HG03066 (cell line): ENCODE measurements at regions not wholly inside any gene's neighbourhood (a gene's known extent, or its start where the extent isn't known, plus 50 kb on each side); places are given as distances from the start of the nearest gene placed in this dataset.

ENCODE experiments used
- ATAC-seq: cut with Tn5 transposase; IDR thresholded peaks from one replicate; pipeline ENCODE4 v1.9.1; 2021; ENCODE audit warnings: low read depth; ENCODE audit not compliant: unreplicated experiment

DNA sequence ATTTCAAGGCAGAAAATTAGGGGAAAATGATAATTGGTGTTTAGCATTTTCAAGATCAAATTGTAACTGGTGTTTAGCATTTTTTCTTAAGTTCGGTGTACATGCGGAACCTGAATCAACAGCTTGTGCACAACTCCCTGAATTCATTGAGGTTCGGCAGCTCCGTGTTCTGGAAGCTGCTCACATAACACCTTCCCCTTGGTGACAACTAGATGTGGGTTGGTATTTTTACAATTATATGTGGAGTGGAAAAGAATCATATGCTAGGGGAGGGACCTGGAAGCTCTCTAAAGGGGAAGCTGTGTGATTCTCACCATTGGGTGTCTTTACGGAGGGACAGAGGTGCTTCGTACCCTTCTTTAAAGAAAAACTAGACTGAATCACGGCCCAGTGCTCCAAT, 199.0 kb upstream of the MTNR1B start:
- no peak for ATAC-seq

DNA sequence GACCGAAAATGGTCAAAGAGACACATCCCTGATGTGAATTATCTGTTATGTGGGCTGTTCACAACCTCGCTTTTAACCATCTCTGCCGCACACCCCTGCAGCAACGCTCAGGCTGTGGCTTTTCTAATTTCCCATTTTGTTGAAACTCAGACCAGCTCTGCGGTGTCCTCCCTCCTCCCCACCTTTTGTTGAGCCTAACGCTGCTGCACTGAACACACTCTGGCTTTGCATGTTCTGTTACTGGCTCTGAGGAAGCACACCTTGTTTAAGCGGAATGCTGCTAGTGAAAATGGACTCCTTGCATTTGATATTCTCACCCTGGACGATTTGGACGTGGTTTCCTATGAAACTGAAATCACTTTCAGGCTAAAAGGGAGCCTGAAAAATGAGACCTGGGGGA, 198.5 kb upstream of the MTNR1B start:
- ATAC-seq, result no peak

DNA sequence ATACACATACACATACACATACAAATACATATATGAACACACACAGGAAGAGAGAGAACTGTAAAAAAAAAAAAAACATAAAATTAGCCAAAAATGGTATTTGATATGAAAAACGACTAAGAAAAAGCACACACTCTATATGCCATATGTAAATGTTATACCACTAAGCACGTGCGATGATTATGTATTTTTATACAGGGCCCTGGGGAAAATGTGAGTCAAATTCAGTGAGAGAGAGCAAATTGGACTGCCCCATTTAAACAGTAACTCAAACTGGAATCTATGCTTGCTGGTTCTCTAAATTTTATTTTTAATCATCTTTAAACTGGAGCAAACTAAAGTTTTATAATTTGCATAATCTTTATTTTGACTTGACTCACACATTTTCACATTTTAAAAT, 197.8 kb upstream of the MTNR1B start:
- ATAC-seq, result no peak

DNA sequence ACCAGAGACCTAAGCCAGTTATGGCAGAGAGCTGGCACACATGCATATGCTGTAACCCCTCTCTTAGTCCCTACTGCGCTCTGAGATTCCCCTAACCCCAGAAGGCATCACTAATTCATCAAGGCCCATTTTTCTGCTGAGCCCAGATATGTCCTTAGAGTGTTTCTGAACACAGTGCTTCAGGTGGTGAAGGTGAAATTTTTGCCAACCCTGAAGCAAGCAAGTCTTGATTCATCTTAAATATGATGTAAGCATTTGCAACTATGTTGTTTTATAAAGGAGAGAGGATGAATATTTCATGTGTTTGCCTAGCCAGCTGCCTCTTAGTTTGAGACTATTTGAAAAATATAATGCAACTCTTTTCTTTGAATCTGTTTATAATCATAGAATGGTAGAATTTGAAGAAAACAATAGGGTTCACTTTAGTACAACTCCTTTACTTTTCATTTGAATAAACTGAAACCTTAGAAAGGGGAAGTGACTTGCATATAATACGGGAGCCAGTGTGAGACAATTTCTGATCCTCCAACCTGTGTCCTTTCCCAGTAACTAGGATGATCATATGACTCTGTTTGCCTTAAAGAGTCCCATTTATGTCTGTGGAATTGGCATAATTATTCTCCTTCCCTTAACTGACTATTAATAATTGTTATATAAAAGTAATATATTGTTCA, 194.3 kb upstream of the MTNR1B start:
- ATAC-seq, result peak; percentile 56

DNA sequence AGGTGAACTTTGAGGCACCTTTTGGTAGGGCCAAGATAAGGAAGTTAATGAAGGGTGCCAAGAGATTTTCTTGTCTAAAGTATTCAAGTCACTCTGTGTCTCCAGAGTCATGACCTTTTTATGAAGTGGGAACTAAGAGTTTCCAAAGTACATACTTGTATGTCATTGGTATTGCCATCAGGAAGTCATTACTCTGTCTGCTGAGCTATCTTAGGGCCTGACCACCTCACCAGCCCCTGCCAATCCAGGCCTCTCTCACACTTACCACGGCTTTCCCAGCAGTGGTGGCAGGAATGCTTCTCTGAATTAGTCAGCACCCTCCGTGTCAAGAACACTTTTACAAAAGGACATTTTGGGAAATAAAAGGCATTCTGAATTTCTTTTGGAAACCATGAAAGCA, 192.8 kb upstream of the MTNR1B start:
- ATAC-seq, result no peak

DNA sequence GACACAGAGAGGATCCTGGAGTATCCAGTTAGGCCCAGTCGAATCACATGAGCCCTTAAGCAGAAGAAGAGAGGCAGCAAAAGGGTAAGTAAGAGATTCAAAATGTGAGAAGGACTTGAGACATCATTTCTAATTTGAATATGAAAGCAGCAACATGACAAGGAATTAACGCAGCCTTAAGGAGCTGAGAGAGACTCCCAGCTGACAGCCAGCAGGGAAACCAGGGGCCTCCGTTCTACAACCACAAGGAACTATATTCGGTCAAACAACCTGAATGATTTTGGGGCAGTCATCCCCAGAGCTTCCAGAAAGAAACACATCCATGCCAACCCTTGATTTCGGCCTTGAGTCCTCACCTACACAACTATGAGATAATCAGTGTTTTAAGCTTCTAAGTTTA, 189.7 kb upstream of the MTNR1B start:
- ATAC-seq, result no peak

DNA sequence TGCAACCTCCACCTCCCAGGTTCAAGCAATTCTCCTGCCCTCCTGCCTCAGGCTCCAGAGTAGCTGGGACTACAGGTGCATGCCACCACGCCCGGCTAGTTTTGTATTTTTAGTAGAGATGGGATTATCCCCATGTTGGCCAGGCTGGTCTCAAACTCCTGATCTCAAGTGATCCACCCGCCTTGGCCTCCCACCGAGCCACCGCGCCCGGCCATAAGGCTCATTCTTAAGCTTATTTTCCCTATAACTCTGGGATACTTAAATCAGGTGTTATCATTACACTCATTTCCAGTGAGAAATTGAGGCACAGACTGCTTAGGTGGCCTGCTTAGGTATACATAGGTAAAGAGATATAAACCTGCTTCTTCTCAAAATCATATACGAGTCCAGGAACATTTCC, 188.3 kb upstream of the MTNR1B start:
- ATAC-seq, result no peak

DNA sequence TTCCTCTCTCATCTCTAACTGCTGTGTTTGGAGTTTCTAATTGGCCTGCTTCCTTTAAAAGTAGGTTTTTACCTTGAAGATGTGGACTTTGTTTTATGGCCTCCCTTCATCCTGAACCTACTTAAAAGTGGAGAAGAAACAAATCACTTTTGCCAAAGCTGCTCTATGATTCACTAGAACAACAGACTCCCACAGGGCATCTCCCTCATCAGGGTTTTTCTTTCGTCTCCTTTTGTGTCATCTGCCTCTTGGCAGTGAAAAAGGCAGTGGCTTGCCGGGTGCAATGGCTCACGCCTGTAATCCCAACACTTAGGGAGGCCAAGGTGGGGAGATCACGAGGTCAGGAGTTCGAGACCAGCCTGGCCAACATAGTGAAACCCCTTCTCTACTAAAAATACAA, 186.6 kb upstream of the MTNR1B start:
- no peak for ATAC-seq

DNA sequence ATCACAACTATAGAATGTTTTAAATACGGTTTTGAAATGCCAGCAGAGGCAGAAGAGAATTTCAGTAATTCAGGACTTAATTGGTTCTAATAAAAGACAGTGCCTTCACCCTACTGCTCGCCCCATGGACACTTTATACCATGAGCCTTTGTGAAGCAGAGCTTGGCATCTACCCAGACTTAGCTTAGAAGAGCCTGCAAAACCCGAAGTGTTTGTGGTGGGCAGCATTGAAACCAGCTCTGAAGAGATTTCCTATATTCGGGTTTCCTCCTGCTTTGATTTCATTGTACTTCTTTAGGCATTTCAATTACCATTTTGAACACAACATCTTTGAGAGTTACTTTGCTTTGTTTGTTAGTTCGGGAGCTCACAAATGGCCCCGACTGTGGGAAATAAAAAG, 185.1 kb upstream of the MTNR1B start:
- no peak for ATAC-seq

DNA sequence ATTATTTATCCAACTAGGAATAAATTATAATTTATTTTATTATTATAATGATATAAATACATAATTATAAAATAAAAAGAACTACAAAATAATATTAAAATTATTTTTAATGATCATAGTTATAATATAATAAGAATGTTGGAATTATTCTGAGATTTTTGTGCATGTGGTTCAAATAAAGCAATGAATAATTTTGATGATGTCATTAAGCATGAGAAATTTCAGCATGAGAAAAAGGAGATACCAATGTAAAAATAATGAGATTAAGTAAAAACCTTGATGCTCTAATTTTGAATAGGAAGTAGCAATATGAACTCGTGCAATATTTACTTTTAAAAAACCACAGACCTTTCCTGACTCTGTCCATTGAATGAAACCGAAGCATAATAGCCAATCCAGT, 181.8 kb upstream of the MTNR1B start:
- no peak for ATAC-seq

DNA sequence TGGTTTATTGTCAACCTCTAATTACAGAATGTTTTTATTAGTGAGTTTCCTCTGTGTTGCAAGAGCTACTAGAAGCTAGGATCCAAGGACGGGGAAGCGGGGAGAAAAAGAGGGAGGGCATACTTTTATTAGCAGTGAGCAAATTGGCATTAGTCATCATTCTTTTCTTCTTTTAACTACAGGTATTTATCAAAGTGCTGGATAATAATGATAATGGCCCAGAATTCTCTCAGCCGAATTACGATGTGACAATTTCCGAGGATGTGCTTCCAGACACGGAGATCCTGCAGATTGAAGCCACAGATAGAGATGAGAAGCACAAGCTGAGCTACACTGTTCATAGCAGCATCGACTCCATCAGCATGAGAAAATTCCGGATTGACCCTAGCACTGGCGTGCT, 179.7 kb upstream of the MTNR1B start:
- no peak for ATAC-seq

DNA sequence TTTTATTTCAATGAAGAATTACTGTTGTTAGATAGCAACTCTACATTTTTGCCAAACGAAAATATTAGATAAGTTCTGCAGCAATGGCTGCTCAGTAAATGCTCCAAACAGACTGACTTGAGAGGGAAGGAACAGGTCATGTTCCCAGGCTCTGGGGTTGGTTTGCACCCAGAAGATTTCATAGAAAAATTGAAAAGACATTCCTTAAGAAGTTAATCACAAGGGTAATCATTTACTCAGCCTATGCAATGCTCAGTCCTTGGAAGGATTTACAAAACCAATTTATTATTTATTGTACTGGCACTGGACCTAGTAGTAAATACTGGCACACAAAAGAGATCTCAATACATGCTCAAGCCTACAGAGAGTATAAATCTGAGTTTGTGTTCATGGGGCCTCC, 179.1 kb upstream of the MTNR1B start:
- no peak for ATAC-seq

DNA sequence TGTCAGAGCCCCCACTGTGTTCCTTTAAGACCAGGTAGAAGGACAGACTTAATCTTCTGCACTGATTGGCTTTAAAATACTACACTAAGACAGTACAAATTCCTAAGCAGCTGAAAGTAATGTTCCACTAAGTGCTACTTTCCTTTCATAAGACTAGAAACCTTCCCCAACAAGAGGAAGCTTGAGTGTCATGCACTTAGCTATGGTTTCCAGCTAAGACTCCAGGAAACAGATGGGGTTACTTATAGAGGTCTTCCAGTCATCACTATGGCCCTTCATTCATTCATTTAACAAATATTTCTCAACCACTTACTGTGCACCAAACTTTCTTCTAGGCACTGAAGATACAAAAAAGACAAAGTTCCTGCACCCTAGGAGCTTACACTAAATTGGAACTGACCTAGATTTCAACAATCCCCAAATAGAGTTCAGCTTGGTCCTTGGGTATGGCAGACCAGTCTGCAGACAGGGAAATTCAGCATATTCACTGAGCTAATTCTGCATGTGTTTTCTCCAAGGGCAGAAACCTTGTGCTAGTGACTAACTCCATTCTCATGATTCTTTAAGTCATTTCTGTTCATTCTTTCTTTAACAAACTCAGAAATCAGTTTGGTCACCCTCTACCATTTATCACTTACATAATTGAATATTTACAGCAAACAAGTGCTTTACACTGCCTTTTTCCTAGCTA, 178.4 kb upstream of the MTNR1B start:
- no peak for ATAC-seq

DNA sequence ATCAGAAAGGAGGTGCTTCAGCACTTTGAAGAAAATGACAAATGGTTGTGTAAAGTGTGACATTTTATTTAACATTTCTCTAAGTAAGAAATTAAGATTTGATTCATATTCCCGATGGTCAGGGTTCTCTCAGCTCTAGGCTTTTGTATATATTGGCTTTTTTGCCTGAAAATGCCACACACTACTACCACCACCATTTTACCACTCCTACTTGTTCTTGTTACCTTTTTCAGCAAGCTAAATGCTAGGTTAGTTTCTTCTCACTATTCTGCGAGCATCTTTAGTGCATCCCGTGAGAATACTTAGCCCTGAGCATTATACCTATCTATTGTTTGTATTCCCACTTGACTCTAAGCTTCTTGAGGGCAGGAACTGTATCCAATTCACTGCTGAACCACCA, 177.6 kb upstream of the MTNR1B start:
- no peak for ATAC-seq

DNA sequence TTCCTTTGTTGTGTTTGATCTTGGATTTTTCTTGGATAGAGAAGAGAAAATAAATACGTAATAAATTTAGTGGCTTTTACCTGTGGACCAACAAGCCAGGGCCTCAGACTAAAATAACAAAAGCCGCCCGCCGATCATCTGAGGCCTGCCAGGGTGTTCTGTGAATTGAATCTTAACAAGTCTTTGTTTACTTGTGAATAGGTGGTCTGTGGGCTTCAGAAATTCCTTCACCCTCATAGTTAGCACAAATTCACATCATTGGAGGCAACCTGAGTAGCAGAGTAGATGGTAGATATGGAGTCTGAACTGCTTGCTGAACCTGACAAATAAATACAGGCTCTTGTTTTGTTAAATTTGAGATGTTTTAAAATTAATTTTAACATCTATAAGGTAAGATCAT, 176.3 kb upstream of the MTNR1B start:
- ATAC-seq, result no peak

DNA sequence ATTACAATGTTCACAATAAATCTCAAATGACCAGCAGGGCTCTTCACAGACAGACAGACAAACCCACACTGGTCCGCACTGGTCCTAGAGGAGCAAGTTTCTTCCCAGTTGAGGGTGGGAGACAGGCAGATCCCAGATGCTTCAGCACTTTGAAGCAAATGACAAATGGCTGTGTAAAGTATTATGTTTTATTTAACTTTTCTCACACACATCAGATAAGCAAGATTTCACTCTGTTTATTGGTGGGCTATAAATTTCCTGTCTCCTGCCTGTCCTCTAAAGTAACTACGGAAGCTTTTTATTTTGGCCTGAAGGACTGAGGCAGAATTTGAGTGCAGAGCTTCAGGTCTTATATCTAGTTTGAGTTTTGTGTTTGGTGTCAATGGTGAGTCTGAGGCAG, 174.7 kb upstream of the MTNR1B start:
- ATAC-seq, result no peak

DNA sequence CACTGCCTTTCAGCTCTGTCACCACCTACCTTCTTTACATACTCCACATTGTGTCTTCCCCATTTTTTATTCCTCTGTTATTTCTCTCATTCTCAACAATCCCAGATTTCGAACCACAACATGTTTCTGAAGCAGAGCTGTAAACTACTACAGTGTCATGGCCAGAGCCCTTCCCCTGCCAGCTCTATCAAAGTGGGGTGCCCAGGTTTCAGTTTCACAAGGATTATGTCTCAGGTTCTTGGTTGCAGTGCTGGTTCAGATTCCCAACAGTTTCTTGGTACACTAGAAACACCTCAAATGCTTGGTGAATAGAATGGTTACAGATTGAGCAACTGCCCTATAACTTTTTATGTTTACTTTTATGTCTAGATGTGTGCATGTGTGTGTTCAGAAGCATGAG, 172.7 kb upstream of the MTNR1B start:
- ATAC-seq, result no peak

DNA sequence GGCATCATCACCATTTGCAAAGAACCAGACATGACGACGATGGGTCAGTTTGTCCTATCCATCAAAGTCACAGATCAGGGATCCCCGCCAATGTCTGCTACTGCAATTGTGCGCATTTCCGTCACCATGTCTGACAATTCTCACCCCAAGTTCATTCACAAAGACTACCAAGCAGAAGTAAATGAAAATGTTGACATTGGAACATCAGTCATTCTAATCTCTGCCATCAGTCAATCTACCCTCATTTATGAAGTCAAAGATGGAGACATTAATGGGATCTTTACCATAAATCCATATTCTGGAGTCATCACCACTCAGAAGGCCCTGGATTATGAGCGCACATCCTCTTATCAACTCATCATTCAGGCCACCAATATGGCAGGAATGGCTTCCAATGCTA, 171.6 kb upstream of the MTNR1B start:
- no peak for ATAC-seq

DNA sequence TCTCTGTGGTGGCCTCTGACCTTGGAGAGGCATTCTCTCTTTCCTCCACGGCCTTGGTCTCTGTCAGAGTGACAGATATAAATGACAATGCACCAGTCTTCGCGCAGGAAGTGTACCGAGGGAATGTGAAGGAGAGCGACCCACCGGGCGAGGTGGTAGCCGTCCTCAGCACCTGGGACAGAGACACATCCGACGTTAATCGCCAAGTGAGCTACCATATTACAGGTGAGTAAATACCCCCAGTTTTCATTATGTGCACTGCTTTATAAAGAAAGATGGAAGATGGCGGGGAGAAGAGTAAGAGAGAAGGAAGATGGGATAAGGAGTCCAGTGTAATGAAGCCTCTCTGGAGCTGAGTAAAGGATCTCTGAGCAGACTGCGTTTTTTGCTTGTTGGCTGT, 167.8 kb upstream of the MTNR1B start:
- ATAC-seq, result no peak

DNA sequence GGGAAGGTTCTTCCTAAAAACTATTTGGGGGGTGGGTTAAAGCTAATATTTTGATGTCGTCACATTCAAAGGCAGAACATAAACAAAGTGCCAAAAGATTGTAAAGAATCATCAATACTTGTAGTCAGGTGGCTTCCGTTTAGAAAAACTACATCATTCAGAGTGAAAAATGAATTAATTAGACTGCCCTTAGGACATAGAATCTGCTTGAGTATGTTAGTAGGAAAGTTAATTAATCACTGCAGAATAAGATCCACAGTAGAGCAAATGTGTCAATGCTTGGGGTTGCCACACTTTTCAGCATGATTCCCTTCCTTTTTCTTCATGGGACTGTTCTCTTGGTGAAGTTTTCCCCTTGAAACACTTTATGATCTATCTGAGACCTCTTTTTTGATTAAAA, 166.8 kb upstream of the MTNR1B start:
- no peak for ATAC-seq

DNA sequence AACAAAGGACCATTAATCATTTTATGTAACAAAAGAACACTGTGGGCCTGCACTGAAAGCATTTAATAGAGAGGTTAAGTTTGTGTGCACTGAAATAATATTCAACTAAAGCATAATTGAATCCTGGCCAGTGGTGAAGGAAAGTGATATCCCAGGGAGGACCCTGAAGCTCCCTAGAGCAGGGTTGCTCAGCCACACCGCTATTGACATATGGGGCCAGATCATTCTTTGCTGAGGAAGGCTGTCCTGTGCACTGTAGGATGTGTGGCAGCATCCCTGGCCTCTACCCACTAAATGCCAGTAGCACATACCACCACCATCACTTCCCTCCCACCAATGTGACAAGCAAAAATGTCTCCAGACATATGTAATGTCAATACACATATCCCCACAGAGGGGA, 166.1 kb upstream of the MTNR1B start:
- no peak for ATAC-seq

DNA sequence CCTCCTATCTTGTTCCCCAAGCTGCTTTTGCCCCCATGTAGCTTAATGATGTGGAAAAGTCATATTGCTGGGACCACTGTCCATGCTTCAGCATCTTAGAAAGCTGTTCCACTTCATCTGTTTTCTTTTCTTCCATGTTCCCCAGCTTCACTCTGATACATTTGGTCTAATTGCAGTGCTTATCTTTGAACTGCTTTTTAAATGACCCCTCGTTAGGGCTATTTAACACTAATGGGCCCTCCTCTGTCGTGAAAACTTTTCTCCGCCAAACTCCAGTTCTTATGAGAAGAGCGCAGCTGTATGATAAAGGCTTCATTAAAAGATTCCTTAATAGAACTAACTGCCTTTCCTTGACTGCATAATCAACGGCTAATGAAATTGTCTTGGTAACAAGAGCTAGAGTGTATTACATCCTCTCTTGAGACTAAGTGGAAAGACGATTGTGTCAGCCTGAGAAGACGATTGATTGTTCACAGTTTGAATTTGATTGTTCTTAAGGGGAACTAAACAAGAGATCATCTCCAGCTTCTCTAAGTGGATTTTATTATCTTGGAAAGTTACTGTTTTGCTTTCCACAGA, 165.0 kb upstream of the MTNR1B start:
- no peak for ATAC-seq
